Body of pancreas (tissue), 4 donors: ENCODE measurements at regions not wholly inside any gene's neighbourhood (a gene's known extent, or its start where the extent isn't known, plus 50 kb on each side); places are given as distances from the start of the nearest gene placed in this dataset.

Experiments
- ATAC-seq: fragments of 150-250 bp; one replicate; pipeline ENCODE4 v1.9.1; 2016
- DNase-seq, 4 donors: peaks; one replicate each; pipeline ENCODE4 v3.0.0-alpha.2; 2019
- H3K27ac ChIP-seq, 4 donors: fragments of 200-600 bp; sonication (generic); 1 replicate in 3 of 4; 2 replicates in 1 of 4; pipeline versions ENCODE4 v1.5.1 to v1.6.1; 2016 to 2019; ENCODE audit warnings: mild to moderate bottlenecking in 1 of 4, mixed read lengths in 1 of 4, moderate library complexity in 1 of 4
- H3K27me3 ChIP-seq, 2 donors: fragments of 200-600 bp; sonication (generic); one replicate each; pipeline ENCODE4 v1.6.0; 2016; ENCODE audit warnings: mild to moderate bottlenecking in 1 of 2
- H3K36me3 ChIP-seq, 2 donors: fragments of 200-600 bp; sonication (generic); replicated peaks in 1 of 2; 2 replicates each; pipeline ENCODE4 v1.5.1; 2016; ENCODE audit warnings: low read depth in 2 of 2; ENCODE audit not compliant: insufficient read depth in 1 of 2
- H3K4me1 ChIP-seq: fragments of 200-600 bp; sonication (generic); one replicate; pipeline ENCODE4 v1.6.0; 2016
- H3K4me3 ChIP-seq, 2 donors: fragments of 200-600 bp; sonication (generic); 1 replicate in 1 of 2; 2 replicates in 1 of 2; pipeline ENCODE4 v1.5.1; 2016 to 2019
- H3K9me3 ChIP-seq, 3 donors: fragments of 200-600 bp; sonication (generic); 1 replicate in 2 of 3; 2 replicates in 1 of 3; pipeline ENCODE4 v1.5.1; 2016
- POLR2A ChIP-seq, 3 donors: fragments of 450-650 bp; IDR thresholded peaks; one replicate each; pipeline ENCODE4 v1.6.1; 2016; ENCODE audit warnings: antibody characterized with exemption in 3 of 3, mild to moderate bottlenecking in 2 of 3
- WGBS, 2 donors: methylation state at CpG; one replicate each; pipeline ENCODE4 v1.1.5; 2017; 5-methylcytosine and 5-hydroxymethylcytosine counted together
- intact Hi-C: fragments of 100-400 bp; cut with DNase I; formaldehyde crosslinking; loops from one replicate; pipeline ENCODE4 v1.15.1; 2023
- TF ChIP-seq, protein P1 (sequence below), 7 experiments: fragments of 450-650 bp in 4 of 7; fragments of 200-600 bp in 3 of 7; sonication (generic) in 3 of 7; IDR thresholded peaks; one replicate each; pipeline ENCODE4 v1.5.1; 2016 to 2019; ENCODE audit warnings: antibody characterized with exemption in 7 of 7

DNA sequence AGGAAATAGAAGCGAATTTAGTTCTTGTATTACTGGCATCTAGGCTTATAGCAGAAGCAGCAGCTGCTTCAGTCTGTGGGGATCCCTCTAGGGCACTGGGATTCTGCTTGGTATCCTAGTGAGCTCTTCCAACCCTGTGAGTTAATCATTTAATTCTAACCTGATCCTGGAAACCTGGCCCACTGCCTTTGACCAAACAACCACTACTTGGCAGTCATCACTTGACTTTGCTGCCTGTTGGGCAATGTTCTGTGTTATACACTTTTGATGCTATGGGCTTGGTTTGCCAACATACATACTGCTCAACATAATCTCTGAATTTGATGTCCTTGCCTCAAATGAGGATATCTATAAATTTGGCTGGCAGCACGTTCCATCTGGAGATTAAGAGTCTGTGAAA lies 813.4 kb downstream of the ANKRD7 start:
- no peak for ATAC-seq
- Histone ChIP-seq H3K27me3 (no peaks in the 10 kb centered on the region), H3K4me1 (no peaks in the 10 kb centered on the region), H3K27ac (no peak overlapping the region), H3K9me3 (no peaks in the 10 kb centered on the region), H3K36me3 (no peaks in the 10 kb centered on the region), H3K4me3 (no peak overlapping the region)
- TF ChIP-seq POLR2A (IDR thresholded peaks at IDR 0.05), result no peak
- TF ChIP-seq, protein P1, sequence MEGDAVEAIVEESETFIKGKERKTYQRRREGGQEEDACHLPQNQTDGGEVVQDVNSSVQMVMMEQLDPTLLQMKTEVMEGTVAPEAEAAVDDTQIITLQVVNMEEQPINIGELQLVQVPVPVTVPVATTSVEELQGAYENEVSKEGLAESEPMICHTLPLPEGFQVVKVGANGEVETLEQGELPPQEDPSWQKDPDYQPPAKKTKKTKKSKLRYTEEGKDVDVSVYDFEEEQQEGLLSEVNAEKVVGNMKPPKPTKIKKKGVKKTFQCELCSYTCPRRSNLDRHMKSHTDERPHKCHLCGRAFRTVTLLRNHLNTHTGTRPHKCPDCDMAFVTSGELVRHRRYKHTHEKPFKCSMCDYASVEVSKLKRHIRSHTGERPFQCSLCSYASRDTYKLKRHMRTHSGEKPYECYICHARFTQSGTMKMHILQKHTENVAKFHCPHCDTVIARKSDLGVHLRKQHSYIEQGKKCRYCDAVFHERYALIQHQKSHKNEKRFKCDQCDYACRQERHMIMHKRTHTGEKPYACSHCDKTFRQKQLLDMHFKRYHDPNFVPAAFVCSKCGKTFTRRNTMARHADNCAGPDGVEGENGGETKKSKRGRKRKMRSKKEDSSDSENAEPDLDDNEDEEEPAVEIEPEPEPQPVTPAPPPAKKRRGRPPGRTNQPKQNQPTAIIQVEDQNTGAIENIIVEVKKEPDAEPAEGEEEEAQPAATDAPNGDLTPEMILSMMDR (IDR thresholded peaks at IDR 0.05), result no peak
- intact Hi-C loops, result no loop called here
- DNase-seq, result peak in 3 of 4 donors; percentile 14 to 59 (median 16)
- WGBS, 2 donors, result 40 to 55% methylated on average over 2 of the region's 2 CpGs

DNA sequence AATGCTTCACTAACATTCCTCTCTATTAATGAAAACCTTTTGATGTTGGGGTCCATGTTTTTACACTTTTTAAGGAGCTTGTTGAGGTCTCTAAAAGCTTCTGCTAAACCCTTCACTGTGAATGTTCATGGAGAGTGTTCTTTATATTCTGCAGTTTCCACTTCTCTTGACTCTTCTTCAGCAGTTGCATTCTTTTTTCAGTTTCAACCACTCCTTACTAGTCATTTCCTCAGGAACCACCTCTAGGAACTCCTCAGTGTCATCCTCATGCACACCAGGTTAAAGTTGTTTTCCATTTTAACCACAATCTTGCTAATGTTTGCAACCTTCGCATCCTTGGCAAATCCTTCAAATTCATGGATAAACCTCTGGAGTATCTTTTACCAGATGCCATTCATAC lies 821.6 kb downstream of the ANKRD7 start:
- TF ChIP-seq, protein P1 (IDR thresholded peaks at IDR 0.05), result no peak
- TF ChIP-seq POLR2A (IDR thresholded peaks at IDR 0.05), result no peak
- H3K27me3 ChIP-seq, result no peaks in the 10 kb centered on the region

GRCh38 chr7:119065966-119066365 lies 841.5 kb downstream of the ANKRD7 start:
- Histone ChIP-seq H3K27me3 (no peaks in the 10 kb centered on the region), H3K4me3 (no peak overlapping the region), H3K9me3 (no peaks in the 10 kb centered on the region), H3K4me1 (no peaks in the 10 kb centered on the region), H3K36me3 (no peaks in the 10 kb centered on the region), H3K27ac (no peak overlapping the region)
- ATAC-seq, result no peak
- intact Hi-C loops, result no loop called here
- TF ChIP-seq, protein P1 (IDR thresholded peaks at IDR 0.05), result no peak
- TF ChIP-seq POLR2A (IDR thresholded peaks at IDR 0.05), result no peak
- DNase-seq, result no peak
- WGBS, 2 donors, result 68 to 70% methylated on average over 4 of the region's 4 CpGs

More for the DNA sequence above, 821.6 kb downstream of the ANKRD7 start:
- no peak overlapping the region for H3K4me3 ChIP-seq
- 77 to 91% methylated on average over 1 of the region's 1 CpG for whole genome bisulfite sequencing, 2 donors
- no peak for ATAC-seq
- no peak for DNase-seq
- intact Hi-C loops, result no loop called here
- H3K27ac ChIP-seq, result no peak overlapping the region
- no peaks in the 10 kb centered on the region for H3K4me1 ChIP-seq
- no peaks in the 10 kb centered on the region for H3K36me3 ChIP-seq
- H3K9me3 ChIP-seq, result no peaks in the 10 kb centered on the region

- no peak for DNase-seq
Observed at GRCh38 chr7:119086026-119086425, 861.5 kb downstream of the ANKRD7 start.

GRCh38 chr7:119090851-119091250 lies 866.3 kb downstream of the ANKRD7 start:
- Histone ChIP-seq H3K27me3 (no peaks in the 10 kb centered on the region), H3K9me3 (no peaks in the 10 kb centered on the region), H3K4me1 (no peaks in the 10 kb centered on the region), H3K27ac (no peak overlapping the region), H3K36me3 (no peaks in the 10 kb centered on the region), H3K4me3 (no peak overlapping the region)
- DNase-seq (no peak), ATAC-seq (no peak)
- intact Hi-C loops, result no loop called here
- TF ChIP-seq, protein P1 (IDR thresholded peaks at IDR 0.05), result no peak
- TF ChIP-seq POLR2A (IDR thresholded peaks at IDR 0.05), result no peak

More at GRCh38 chr7:119086026-119086425, 861.5 kb downstream of the ANKRD7 start:
- ATAC-seq, result no peak
- no peaks in the 10 kb centered on the region for H3K4me1 ChIP-seq
- H3K27me3 ChIP-seq, result no peaks in the 10 kb centered on the region
- H3K36me3 ChIP-seq, result no peaks in the 10 kb centered on the region
- no peak for TF ChIP-seq POLR2A (IDR thresholded peaks at IDR 0.05)
- TF ChIP-seq, protein P1 (IDR thresholded peaks at IDR 0.05), result no peak
- H3K27ac ChIP-seq, result no peak overlapping the region
- intact Hi-C loops, result no loop called here
- 44 to 73% methylated on average over 1 of the region's 1 CpG for WGBS, 2 donors
- no peak overlapping the region for H3K4me3 ChIP-seq
- no peaks in the 10 kb centered on the region for H3K9me3 ChIP-seq
